ENCODE measurements at regions not wholly inside any gene's neighbourhood (a gene's known extent, or its start where the extent isn't known, plus 50 kb on each side); places are given as distances from the start of the nearest gene placed in this dataset.

DNA sequence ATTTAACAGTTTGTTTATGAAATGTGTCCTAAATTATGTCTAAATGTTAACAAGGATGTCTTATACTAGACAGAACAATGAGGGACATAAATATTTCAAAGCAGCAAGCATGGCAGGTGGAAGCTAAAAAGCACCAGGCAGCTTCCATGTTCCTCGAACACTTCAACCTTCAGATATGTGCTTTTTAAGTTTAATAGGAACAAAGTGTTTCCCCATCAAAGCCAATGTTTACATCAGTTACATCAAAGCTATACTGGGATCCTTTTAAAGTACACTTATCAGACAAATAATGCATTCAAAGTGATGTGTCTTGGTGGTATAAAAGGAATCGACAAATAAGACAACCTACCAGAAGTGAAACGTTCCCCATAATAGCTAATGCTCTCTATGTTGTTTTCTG lies 2841.1 kb upstream of the PCDH20 start:
- Histone ChIP-seq H2BK15ac (replicated peaks; ENCODE audit: low read depth) (no peak overlapping the region), H2BK120ac (ENCODE audit: low read depth, low read length) (no peak overlapping the region), H3K27me3 (ENCODE audit: insufficient read depth, low read length, poor library complexity) (no peaks in the 10 kb centered on the region), H3K23ac (ENCODE audit: low read length) (no peak overlapping the region), H3K56ac (ENCODE audit: low read length) (no peak overlapping the region), H3K18ac (ENCODE audit: low read length) (no peak overlapping the region), H2AK5ac (ENCODE audit: low read length) (no peak overlapping the region), H4K8ac (ENCODE audit: low read depth, low read length) (no peak overlapping the region), H3K27ac (ENCODE audit: low read depth, low read length) (no peak overlapping the region), H3K4me3 (ENCODE audit: low read length) (no peak overlapping the region), H4K5ac (ENCODE audit: low read length) (no peak overlapping the region), H3K79me2 (ENCODE audit: control insufficient read depth, insufficient read depth, low read length) (no peaks in the 10 kb centered on the region), H3K79me1 (ENCODE audit: low read length) (no peaks in the 10 kb centered on the region), H3K4me1 (ENCODE audit: control insufficient read depth, low read depth, low read length) (no peaks in the 10 kb centered on the region), H3K36me3 (ENCODE audit: control insufficient read depth, insufficient read depth, low read length) (no peaks in the 10 kb centered on the region), H3K9ac (ENCODE audit: low read length) (no peak overlapping the region), H3K4ac (ENCODE audit: low read depth, low read length) (no peak overlapping the region), H2BK5ac (ENCODE audit: low read length) (no peak overlapping the region), H3K4me2 (ENCODE audit: low read length) (no peak overlapping the region)
- no peak for DNase-seq
- no CpG with 5 or more reads among the region's 3 CpGs for WGBS (ENCODE audit: extremely low coverage, insufficient coverage, low lambda C conversion rate)

DNA sequence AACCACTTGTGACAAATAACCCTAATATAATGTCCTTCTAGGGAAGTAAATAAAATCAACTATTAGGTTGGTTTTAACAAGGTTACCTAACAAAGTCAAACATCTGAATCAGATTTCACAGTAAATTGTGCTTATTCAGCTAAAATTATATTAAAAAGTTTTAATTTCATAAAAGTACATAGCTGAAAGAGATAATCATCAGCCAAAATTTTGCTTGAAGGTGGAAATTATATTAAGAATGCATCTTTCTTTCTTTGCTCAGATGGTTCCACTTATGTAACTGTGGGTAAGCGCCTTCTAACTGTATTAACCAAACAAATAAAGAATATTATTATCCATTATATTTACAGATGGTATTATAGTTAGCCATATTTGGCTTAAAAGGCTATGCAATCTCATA lies 2840.3 kb upstream of the PCDH20 start:
- Histone ChIP-seq H3K18ac (ENCODE audit: low read length) (no peak overlapping the region), H4K8ac (ENCODE audit: low read depth, low read length) (no peak overlapping the region), H3K4me1 (ENCODE audit: control insufficient read depth, low read depth, low read length) (no peaks in the 10 kb centered on the region), H3K79me2 (ENCODE audit: control insufficient read depth, insufficient read depth, low read length) (no peaks in the 10 kb centered on the region), H2BK120ac (ENCODE audit: low read depth, low read length) (no peak overlapping the region), H3K27ac (ENCODE audit: low read depth, low read length) (no peak overlapping the region), H3K4ac (ENCODE audit: low read depth, low read length) (no peak overlapping the region), H3K23ac (ENCODE audit: low read length) (no peak overlapping the region), H2AK5ac (ENCODE audit: low read length) (no peak overlapping the region), H3K36me3 (ENCODE audit: control insufficient read depth, insufficient read depth, low read length) (no peaks in the 10 kb centered on the region), H3K4me2 (ENCODE audit: low read length) (no peak overlapping the region), H3K79me1 (ENCODE audit: low read length) (no peaks in the 10 kb centered on the region), H4K5ac (ENCODE audit: low read length) (no peak overlapping the region), H3K56ac (ENCODE audit: low read length) (no peak overlapping the region), H2BK15ac (replicated peaks; ENCODE audit: low read depth) (no peak overlapping the region), H3K4me3 (ENCODE audit: low read length) (no peak overlapping the region), H3K27me3 (ENCODE audit: insufficient read depth, low read length, poor library complexity) (no peaks in the 10 kb centered on the region), H3K9ac (ENCODE audit: low read length) (no peak overlapping the region), H2BK5ac (ENCODE audit: low read length) (no peak overlapping the region)
- DNase-seq, result no peak
- no CpG with 5 or more reads among the region's 1 CpG for WGBS (ENCODE audit: extremely low coverage, insufficient coverage, low lambda C conversion rate)

DNA sequence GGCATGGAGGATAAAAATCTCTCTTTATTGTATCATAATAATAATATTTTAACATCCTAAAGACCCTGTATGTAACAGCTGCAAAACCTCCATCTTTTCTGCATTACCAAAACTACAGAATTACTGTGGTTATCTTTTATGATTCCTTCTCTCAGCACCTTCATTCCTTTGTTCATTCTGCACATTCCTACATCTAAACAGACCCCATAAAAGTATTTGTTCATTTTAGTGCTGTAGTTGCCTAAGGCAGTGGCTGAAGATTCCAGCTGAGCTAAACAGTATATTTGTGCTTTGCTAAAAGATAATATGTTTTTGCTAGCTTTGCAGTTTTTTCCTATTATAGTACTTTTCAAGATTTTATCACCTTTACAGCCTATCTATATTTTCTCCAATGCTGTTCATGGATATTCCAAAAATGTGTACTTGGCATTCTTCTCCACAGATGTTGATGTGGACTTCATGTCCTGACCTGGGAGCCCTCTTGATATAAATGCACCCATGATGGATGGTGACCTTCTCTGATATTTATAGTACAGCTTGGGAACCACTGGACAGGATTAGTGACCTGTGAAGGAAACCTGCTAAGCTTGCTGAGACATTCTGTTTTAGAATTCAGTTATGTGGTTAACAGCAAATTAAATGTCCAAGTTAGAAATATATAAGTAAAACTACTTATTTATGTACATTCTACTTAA lies 2832.9 kb upstream of the PCDH20 start:
- no peak overlapping the region for H3K23ac ChIP-seq (ENCODE audit: low read length)
- no peak overlapping the region for H4K5ac ChIP-seq (ENCODE audit: low read length)
- H2BK15ac ChIP-seq (replicated peaks; ENCODE audit: low read depth), result no peak overlapping the region
- no peaks in the 10 kb centered on the region for H3K79me2 ChIP-seq (ENCODE audit: control insufficient read depth, insufficient read depth, low read length)
- no peak overlapping the region for H3K18ac ChIP-seq (ENCODE audit: low read length)
- no peak overlapping the region for H3K9ac ChIP-seq (ENCODE audit: low read length)
- no peak overlapping the region for H3K56ac ChIP-seq (ENCODE audit: low read length)
- no peaks in the 10 kb centered on the region for H3K36me3 ChIP-seq (ENCODE audit: control insufficient read depth, insufficient read depth, low read length)
- no peak overlapping the region for H4K8ac ChIP-seq (ENCODE audit: low read depth, low read length)
- no peak for DNase-seq
- H2AK5ac ChIP-seq (ENCODE audit: low read length), result no peak overlapping the region
- no peaks in the 10 kb centered on the region for H3K79me1 ChIP-seq (ENCODE audit: low read length)
- H3K4me1 ChIP-seq (ENCODE audit: control insufficient read depth, low read depth, low read length), result no peaks in the 10 kb centered on the region
- H3K27ac ChIP-seq (ENCODE audit: low read depth, low read length), result no peak overlapping the region
- no peak overlapping the region for H3K4me2 ChIP-seq (ENCODE audit: low read length)
- H3K27me3 ChIP-seq (ENCODE audit: insufficient read depth, low read length, poor library complexity), result no peaks in the 10 kb centered on the region
- no peak overlapping the region for H3K4me3 ChIP-seq (ENCODE audit: low read length)
- no peak overlapping the region for H2BK5ac ChIP-seq (ENCODE audit: low read length)
- H2BK120ac ChIP-seq (ENCODE audit: low read depth, low read length), result no peak overlapping the region
- no peak overlapping the region for H3K4ac ChIP-seq (ENCODE audit: low read depth, low read length)

DNA sequence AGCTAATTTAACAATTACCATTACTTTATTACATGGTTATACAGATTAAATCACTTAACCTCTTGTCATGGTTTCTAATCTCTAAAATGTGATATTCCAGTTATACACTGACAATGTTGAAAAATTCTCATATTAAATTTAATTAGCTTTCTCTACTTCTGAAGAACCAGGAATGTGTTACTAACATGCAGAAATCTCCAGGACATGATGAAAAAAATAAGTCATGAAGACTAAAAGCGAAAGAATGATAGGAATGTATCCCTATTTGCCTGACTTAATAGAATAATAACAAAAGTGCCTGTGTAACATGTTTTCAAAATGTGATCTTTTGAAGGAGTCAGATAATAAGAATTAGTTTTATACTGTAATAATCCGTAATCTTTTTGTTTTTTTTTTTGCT lies 2823.7 kb upstream of the PCDH20 start:
- Histone ChIP-seq H3K4ac (ENCODE audit: low read depth, low read length) (no peak overlapping the region), H2BK120ac (ENCODE audit: low read depth, low read length) (no peak overlapping the region), H3K4me3 (ENCODE audit: low read length) (no peak overlapping the region), H3K4me2 (ENCODE audit: low read length) (no peak overlapping the region), H3K79me2 (ENCODE audit: control insufficient read depth, insufficient read depth, low read length) (no peaks in the 10 kb centered on the region), H2AK5ac (ENCODE audit: low read length) (no peak overlapping the region), H4K8ac (ENCODE audit: low read depth, low read length) (no peak overlapping the region), H4K5ac (ENCODE audit: low read length) (no peak overlapping the region), H3K9ac (ENCODE audit: low read length) (no peak overlapping the region), H3K27me3 (ENCODE audit: insufficient read depth, low read length, poor library complexity) (no peaks in the 10 kb centered on the region), H3K4me1 (ENCODE audit: control insufficient read depth, low read depth, low read length) (no peaks in the 10 kb centered on the region), H3K27ac (ENCODE audit: low read depth, low read length) (no peak overlapping the region), H3K79me1 (ENCODE audit: low read length) (no peaks in the 10 kb centered on the region), H2BK5ac (ENCODE audit: low read length) (no peak overlapping the region), H2BK15ac (replicated peaks; ENCODE audit: low read depth) (no peak overlapping the region), H3K18ac (ENCODE audit: low read length) (no peak overlapping the region), H3K23ac (ENCODE audit: low read length) (no peak overlapping the region), H3K36me3 (ENCODE audit: control insufficient read depth, insufficient read depth, low read length) (no peaks in the 10 kb centered on the region), H3K56ac (ENCODE audit: low read length) (no peak overlapping the region)
- DNase-seq, result peak; percentile 11
- WGBS (ENCODE audit: extremely low coverage, insufficient coverage, low lambda C conversion rate), result no CpG with 5 or more reads among the region's 2 CpGs

DNA sequence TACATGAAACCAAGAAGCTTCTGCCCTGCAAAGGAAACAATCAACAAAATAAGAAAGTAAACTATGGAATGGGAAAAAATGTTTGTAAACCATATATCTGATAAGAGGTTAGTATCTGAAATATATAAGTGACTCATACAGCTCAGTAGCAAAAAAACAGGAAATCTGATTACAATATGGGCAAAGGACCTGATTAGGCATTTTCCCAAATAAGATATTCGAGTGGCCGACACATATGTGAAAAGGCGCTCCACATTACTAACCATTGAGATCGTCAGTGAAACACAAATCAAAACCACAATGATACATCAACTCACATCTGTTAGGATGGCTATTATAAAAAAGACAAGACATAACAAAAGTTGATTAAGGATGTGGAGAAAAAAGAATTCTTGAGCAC lies 2818.6 kb upstream of the PCDH20 start:
- no peak overlapping the region for H3K4me2 ChIP-seq (ENCODE audit: low read length)
- no peak overlapping the region for H2BK15ac ChIP-seq (replicated peaks; ENCODE audit: low read depth)
- no peak overlapping the region for H2BK5ac ChIP-seq (ENCODE audit: low read length)
- WGBS (ENCODE audit: extremely low coverage, insufficient coverage, low lambda C conversion rate), result no CpG with 5 or more reads among the region's 4 CpGs
- no peaks in the 10 kb centered on the region for H3K79me2 ChIP-seq (ENCODE audit: control insufficient read depth, insufficient read depth, low read length)
- H3K79me1 ChIP-seq (ENCODE audit: low read length), result no peaks in the 10 kb centered on the region
- no peak overlapping the region for H3K23ac ChIP-seq (ENCODE audit: low read length)
- H3K9ac ChIP-seq (ENCODE audit: low read length), result no peak overlapping the region
- no peaks in the 10 kb centered on the region for H3K36me3 ChIP-seq (ENCODE audit: control insufficient read depth, insufficient read depth, low read length)
- no peak overlapping the region for H2BK120ac ChIP-seq (ENCODE audit: low read depth, low read length)
- no peak overlapping the region for H4K8ac ChIP-seq (ENCODE audit: low read depth, low read length)
- no peak overlapping the region for H3K18ac ChIP-seq (ENCODE audit: low read length)
- no peak overlapping the region for H2AK5ac ChIP-seq (ENCODE audit: low read length)
- no peak overlapping the region for H3K27ac ChIP-seq (ENCODE audit: low read depth, low read length)
- H3K4me1 ChIP-seq (ENCODE audit: control insufficient read depth, low read depth, low read length), result no peaks in the 10 kb centered on the region
- H3K4me3 ChIP-seq (ENCODE audit: low read length), result no peak overlapping the region
- H4K5ac ChIP-seq (ENCODE audit: low read length), result no peak overlapping the region
- no peak overlapping the region for H3K56ac ChIP-seq (ENCODE audit: low read length)
- no peaks in the 10 kb centered on the region for H3K27me3 ChIP-seq (ENCODE audit: insufficient read depth, low read length, poor library complexity)
- no peak for DNase-seq
- no peak overlapping the region for H3K4ac ChIP-seq (ENCODE audit: low read depth, low read length)

DNA sequence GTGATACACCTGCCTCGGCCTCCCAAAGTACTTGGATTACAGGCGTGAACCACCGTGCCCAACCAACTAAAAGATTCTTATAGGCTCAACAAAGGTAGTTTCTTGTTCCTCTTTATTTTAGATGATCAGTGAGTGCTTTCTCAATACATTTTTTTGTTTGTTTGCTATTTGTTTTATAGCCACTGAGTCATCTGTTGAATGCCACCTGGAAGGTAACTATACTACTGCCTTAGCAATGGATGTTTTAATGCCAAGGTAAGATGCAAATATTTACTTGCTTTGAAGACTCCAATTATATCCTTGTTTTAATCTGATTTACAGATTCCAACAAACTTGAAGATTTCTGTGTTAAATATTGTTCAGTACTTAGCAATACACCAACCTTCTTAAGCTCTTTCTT lies 2807.4 kb upstream of the PCDH20 start:
- Histone ChIP-seq H3K4me3 (ENCODE audit: low read length) (no peak overlapping the region), H3K36me3 (ENCODE audit: control insufficient read depth, insufficient read depth, low read length) (no peaks in the 10 kb centered on the region)

More for the DNA sequence above, 2807.4 kb upstream of the PCDH20 start:
- H2BK15ac ChIP-seq (replicated peaks; ENCODE audit: low read depth), result no peak overlapping the region
- no peak overlapping the region for H3K56ac ChIP-seq (ENCODE audit: low read length)
- H3K27me3 ChIP-seq (ENCODE audit: insufficient read depth, low read length, poor library complexity), result no peaks in the 10 kb centered on the region
- H3K4ac ChIP-seq (ENCODE audit: low read depth, low read length), result no peak overlapping the region
- no peak overlapping the region for H3K9ac ChIP-seq (ENCODE audit: low read length)
- H3K4me2 ChIP-seq (ENCODE audit: low read length), result no peak overlapping the region
- DNase-seq, result no peak
- H3K23ac ChIP-seq (ENCODE audit: low read length), result no peak overlapping the region
- no peak overlapping the region for H3K27ac ChIP-seq (ENCODE audit: low read depth, low read length)
- H3K18ac ChIP-seq (ENCODE audit: low read length), result no peak overlapping the region
- no CpG with 5 or more reads among the region's 3 CpGs for WGBS (ENCODE audit: extremely low coverage, insufficient coverage, low lambda C conversion rate)
- no peaks in the 10 kb centered on the region for H3K4me1 ChIP-seq (ENCODE audit: control insufficient read depth, low read depth, low read length)
- H4K8ac ChIP-seq (ENCODE audit: low read depth, low read length), result no peak overlapping the region
- H2BK5ac ChIP-seq (ENCODE audit: low read length), result no peak overlapping the region
- no peaks in the 10 kb centered on the region for H3K79me2 ChIP-seq (ENCODE audit: control insufficient read depth, insufficient read depth, low read length)
- no peaks in the 10 kb centered on the region for H3K79me1 ChIP-seq (ENCODE audit: low read length)
- no peak overlapping the region for H4K5ac ChIP-seq (ENCODE audit: low read length)
- no peak overlapping the region for H2BK120ac ChIP-seq (ENCODE audit: low read depth, low read length)
- H2AK5ac ChIP-seq (ENCODE audit: low read length), result no peak overlapping the region
